Suprapubic skin (tissue), 4 donors: ENCODE measurements at regions not wholly inside any gene's neighbourhood (a gene's known extent, or its start where the extent isn't known, plus 50 kb on each side); places are given as distances from the start of the nearest gene placed in this dataset.

Experiments used
- DNase-seq, 2 donors: peaks; one replicate each; pipeline ENCODE4 v3.0.0-alpha.2; 2019; ENCODE audit warnings: low spot score in 2 of 2
- H3K27ac ChIP-seq: fragments of 200-600 bp; sonication (generic); one replicate; pipeline ENCODE4 v1.5.1; 2019
- H3K27me3 ChIP-seq: fragments of 200-600 bp; sonication (generic); one replicate; pipeline ENCODE4 v1.5.1; 2019
- H3K36me3 ChIP-seq: fragments of 200-600 bp; sonication (generic); one replicate; pipeline ENCODE4 v1.5.1; 2019
- H3K4me1 ChIP-seq: fragments of 200-600 bp; sonication (generic); one replicate; pipeline ENCODE4 v1.5.1; 2019
- H3K4me3 ChIP-seq: fragments of 200-600 bp; sonication (generic); one replicate; pipeline ENCODE4 v1.5.1; 2019; ENCODE audit warnings: mild to moderate bottlenecking
- H3K9me3 ChIP-seq: fragments of 200-600 bp; sonication (generic); one replicate; pipeline ENCODE4 v1.5.1; 2019
- CTCF ChIP-seq, 2 donors: fragments of 200-600 bp in 1 of 2; fragments of 450-650 bp in 1 of 2; sonication (generic) in 1 of 2; IDR thresholded peaks; one replicate each; pipeline ENCODE4 v1.5.1; 2016 to 2019; ENCODE audit warnings: antibody characterized with exemption in 2 of 2, mild to moderate bottlenecking in 1 of 2, moderate library complexity in 1 of 2
- EP300 ChIP-seq: sonication (generic); formaldehyde crosslinking; IDR thresholded peaks from one replicate; pipeline ENCODE4 v1.6.1; 2017; ENCODE audit warnings: antibody characterized with exemption
- POLR2A ChIP-seq, 2 donors: fragments of 450-650 bp; IDR thresholded peaks; one replicate each; pipeline ENCODE4 v1.6.1; 2017; ENCODE audit warnings: antibody characterized with exemption in 2 of 2, mild to moderate bottlenecking in 2 of 2, moderate library complexity in 2 of 2
- POLR2AphosphoS5 ChIP-seq, 3 donors: sonication (generic); formaldehyde crosslinking; IDR thresholded peaks; one replicate each; pipeline ENCODE4 v1.6.1; 2017; ENCODE audit warnings: antibody characterized with exemption in 3 of 3
- WGBS: methylation state at CpG from one replicate; pipeline ENCODE4 v1.1.5; 2018; 5-methylcytosine and 5-hydroxymethylcytosine counted together

- Histone ChIP-seq H3K4me1 (no peaks in the 10 kb centered on the region), H3K9me3 (no peaks in the 10 kb centered on the region), H3K4me3 (no peak overlapping the region), H3K36me3 (no peaks in the 10 kb centered on the region), H3K27me3 (no peaks in the 10 kb centered on the region), H3K27ac (no peak overlapping the region)
- 21% methylated on average over 2 of the region's 2 CpGs for WGBS
- DNase-seq, result no peak
- no peak for TF ChIP-seq CTCF (IDR thresholded peaks at IDR 0.05)
- no peak for TF ChIP-seq POLR2A (IDR thresholded peaks at IDR 0.05)
These were observed 90.1 kb upstream of the TNR start for GRCh38 chr1:175833502-175833901.

- H3K27me3 ChIP-seq, result no peaks in the 10 kb centered on the region
- no peak overlapping the region for H3K27ac ChIP-seq
- H3K9me3 ChIP-seq, result no peaks in the 10 kb centered on the region
- no peaks in the 10 kb centered on the region for H3K4me1 ChIP-seq
- no peaks in the 10 kb centered on the region for H3K36me3 ChIP-seq
- H3K4me3 ChIP-seq, result no peak overlapping the region
- TF ChIP-seq POLR2AphosphoS5 (IDR thresholded peaks at IDR 0.05) (no peak), CTCF (IDR thresholded peaks at IDR 0.05) (no peak), EP300 (no peak), POLR2A (IDR thresholded peaks at IDR 0.05) (no peak)
- DNase-seq, result no peak
These were observed 87.1 kb upstream of the TNR start for GRCh38 chr1:175830500-175830899.

- H3K9me3 ChIP-seq, result no peaks in the 10 kb centered on the region
- TF ChIP-seq EP300 (no peak), CTCF (IDR thresholded peaks at IDR 0.05) (no peak), POLR2A (IDR thresholded peaks at IDR 0.05) (no peak), POLR2AphosphoS5 (IDR thresholded peaks at IDR 0.05) (no peak)
- H3K36me3 ChIP-seq, result no peaks in the 10 kb centered on the region
- H3K27ac ChIP-seq, result no peak overlapping the region
- 92% methylated on average over 1 of the region's 1 CpG for WGBS
- no peak overlapping the region for H3K4me3 ChIP-seq
- H3K27me3 ChIP-seq, result no peaks in the 10 kb centered on the region
- no peak for DNase-seq
- no peaks in the 10 kb centered on the region for H3K4me1 ChIP-seq
These were observed 86.5 kb upstream of the TNR start for GRCh38 chr1:175829845-175830244.

GRCh38 chr1:175826705-175827104 is 83.3 kb upstream of the TNR start:
- no peak for DNase-seq
- H3K9me3 ChIP-seq, result no peaks in the 10 kb centered on the region
- H3K27ac ChIP-seq, result no peak overlapping the region
- no peak overlapping the region for H3K4me3 ChIP-seq
- H3K4me1 ChIP-seq, result peaks cover 3% of the 10 kb centered on the region
- no peaks in the 10 kb centered on the region for H3K36me3 ChIP-seq
- WGBS, result 81% methylated on average over 2 of the region's 2 CpGs
- TF ChIP-seq POLR2A (IDR thresholded peaks at IDR 0.05) (no peak), EP300 (no peak), CTCF (IDR thresholded peaks at IDR 0.05) (no peak), POLR2AphosphoS5 (IDR thresholded peaks at IDR 0.05) (no peak)
- H3K27me3 ChIP-seq, result no peaks in the 10 kb centered on the region

GRCh38 chr1:175824079-175824478 is 80.7 kb upstream of the TNR start:
- 69% methylated on average over 3 of the region's 3 CpGs for WGBS
- no peak for TF ChIP-seq EP300
- no peak for TF ChIP-seq CTCF (IDR thresholded peaks at IDR 0.05)
- no peak for TF ChIP-seq POLR2AphosphoS5 (IDR thresholded peaks at IDR 0.05)
- no peak for TF ChIP-seq POLR2A (IDR thresholded peaks at IDR 0.05)
- peaks cover 3% of the 10 kb centered on the region for H3K4me1 ChIP-seq
- no peaks in the 10 kb centered on the region for H3K27me3 ChIP-seq
- DNase-seq, result no peak
- H3K4me3 ChIP-seq, result no peak overlapping the region
- H3K36me3 ChIP-seq, result no peaks in the 10 kb centered on the region
- H3K27ac ChIP-seq, result no peak overlapping the region
- H3K9me3 ChIP-seq, result no peaks in the 10 kb centered on the region
